ENCODE measurements at regions not wholly inside any gene's neighbourhood (a gene's known extent, or its start where the extent isn't known, plus 50 kb on each side); places are given as distances from the start of the nearest gene placed in this dataset.

DNA sequence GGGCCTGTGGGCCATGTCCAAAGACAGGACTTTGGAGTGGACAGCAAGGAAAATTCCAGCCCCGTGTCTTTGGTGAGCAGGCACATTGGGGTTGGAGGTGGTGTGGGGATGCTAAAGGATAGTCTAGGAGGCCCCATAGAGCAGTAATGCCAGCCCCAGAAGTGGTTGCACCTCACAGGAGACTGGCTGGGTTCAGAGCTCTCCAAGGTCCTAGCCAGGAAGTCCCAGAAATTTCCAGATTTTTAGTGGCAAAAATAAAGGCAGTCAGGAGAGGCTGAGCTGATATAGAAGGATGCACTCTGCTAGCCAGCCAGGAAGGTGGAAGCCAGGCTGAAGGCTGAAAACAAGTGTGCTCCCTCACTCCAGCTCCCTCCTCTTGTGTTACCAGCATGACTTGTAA, 144.0 kb upstream of the KCND3 start:
- TF ChIP-seq, protein P1, sequence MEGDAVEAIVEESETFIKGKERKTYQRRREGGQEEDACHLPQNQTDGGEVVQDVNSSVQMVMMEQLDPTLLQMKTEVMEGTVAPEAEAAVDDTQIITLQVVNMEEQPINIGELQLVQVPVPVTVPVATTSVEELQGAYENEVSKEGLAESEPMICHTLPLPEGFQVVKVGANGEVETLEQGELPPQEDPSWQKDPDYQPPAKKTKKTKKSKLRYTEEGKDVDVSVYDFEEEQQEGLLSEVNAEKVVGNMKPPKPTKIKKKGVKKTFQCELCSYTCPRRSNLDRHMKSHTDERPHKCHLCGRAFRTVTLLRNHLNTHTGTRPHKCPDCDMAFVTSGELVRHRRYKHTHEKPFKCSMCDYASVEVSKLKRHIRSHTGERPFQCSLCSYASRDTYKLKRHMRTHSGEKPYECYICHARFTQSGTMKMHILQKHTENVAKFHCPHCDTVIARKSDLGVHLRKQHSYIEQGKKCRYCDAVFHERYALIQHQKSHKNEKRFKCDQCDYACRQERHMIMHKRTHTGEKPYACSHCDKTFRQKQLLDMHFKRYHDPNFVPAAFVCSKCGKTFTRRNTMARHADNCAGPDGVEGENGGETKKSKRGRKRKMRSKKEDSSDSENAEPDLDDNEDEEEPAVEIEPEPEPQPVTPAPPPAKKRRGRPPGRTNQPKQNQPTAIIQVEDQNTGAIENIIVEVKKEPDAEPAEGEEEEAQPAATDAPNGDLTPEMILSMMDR (optimal IDR thresholded peaks at IDR 0.05 in 1 of 3, IDR thresholded peaks at IDR 0.05 in 1 of 3, conservative IDR thresholded peaks at IDR 0.05 in 1 of 3; ENCODE audit: extremely low read depth in 1 of 3, insufficient read depth in 2 of 3, low read length in 3 of 3): no peak
- TF ChIP-seq EZH2 (IDR thresholded peaks at IDR 0.05; ENCODE audit: low read length): no peak
